Activated CD4-positive, alpha-beta T cell treated with anti-CD3 and anti-CD28 coated beads, Interleukin-2, amount 10 ng/mL, durations not matched to agents 7 days and 5 days (primary cell): ENCODE measurements at regions not wholly inside any gene's neighbourhood (a gene's known extent, or its start where the extent isn't known, plus 50 kb on each side); places are given as distances from the start of the nearest gene placed in this dataset.

Experiments
- CTCF ChIA-PET: fragments of 350-600 bp; sonication (Branson Sonifier 250); formaldehyde crosslinking; loops from one replicate; lab custom pipeline; 2021; ENCODE audit warnings: antibody characterized with exemption; lab: Charles Lee
- POLR2A ChIA-PET: fragments of 350-600 bp; sonication (Branson Sonifier 250); formaldehyde crosslinking; loops from one replicate; lab custom pipeline; 2021; ENCODE audit warnings: antibody characterized with exemption; lab: Charles Lee
- DNase-seq: peaks from one replicate; pipeline ENCODE4 v3.0.0-alpha.2; 2020
- H3K27ac Mint-ChIP-seq: one replicate; pipeline ENCODE4 v1.8.0; 2021; ENCODE audit warnings: mild to moderate bottlenecking, moderate library complexity, mixed read lengths
- H3K27me3 Mint-ChIP-seq: one replicate; pipeline ENCODE4 v1.8.0; 2021; ENCODE audit warnings: mixed read lengths
- H3K36me3 Mint-ChIP-seq: one replicate; pipeline ENCODE4 v1.8.0; 2021; ENCODE audit warnings: low read depth, mixed read lengths
- H3K4me1 Mint-ChIP-seq: one replicate; pipeline ENCODE4 v1.8.0; 2021; ENCODE audit warnings: mixed read lengths
- H3K4me3 Mint-ChIP-seq: one replicate; pipeline ENCODE4 v1.8.0; 2021; ENCODE audit warnings: mild to moderate bottlenecking, moderate library complexity, mixed read lengths
- H3K9me3 Mint-ChIP-seq: one replicate; pipeline ENCODE4 v1.8.0; 2021; ENCODE audit warnings: mixed read lengths

- Mint-ChIP-seq H3K4me1 (no peaks in the 10 kb centered on the region), H3K4me3 (no peak overlapping the region), H3K27ac (no peak overlapping the region), H3K27me3 (no peaks in the 10 kb centered on the region), H3K9me3 (no peaks in the 10 kb centered on the region), H3K36me3 (no peaks in the 10 kb centered on the region)
- no peak for DNase-seq
- CTCF ChIA-PET, result no interaction called here
- POLR2A ChIA-PET, result no interaction called here
Observed at GRCh38 chr1:87563211-87563610, 234.5 kb downstream of the LMO4 start.

- H3K36me3 Mint-ChIP-seq, result no peaks in the 10 kb centered on the region
- ChIA-PET POLR2A (no interaction called here), CTCF (no interaction called here)
- no peak overlapping the region for H3K4me3 Mint-ChIP-seq
- no peaks in the 10 kb centered on the region for H3K9me3 Mint-ChIP-seq
- H3K27me3 Mint-ChIP-seq, result no peaks in the 10 kb centered on the region
- no peak for DNase-seq
- no peak overlapping the region for H3K27ac Mint-ChIP-seq
- no peaks in the 10 kb centered on the region for H3K4me1 Mint-ChIP-seq
Observed at GRCh38 chr1:87565861-87566260, 237.2 kb downstream of the LMO4 start.

GRCh38 chr1:87568005-87568404 is 239.3 kb downstream of the LMO4 start:
- Mint-ChIP-seq H3K9me3 (no peaks in the 10 kb centered on the region), H3K4me3 (no peak overlapping the region), H3K36me3 (no peaks in the 10 kb centered on the region), H3K27me3 (no peaks in the 10 kb centered on the region), H3K27ac (no peak overlapping the region), H3K4me1 (no peaks in the 10 kb centered on the region)
- CTCF ChIA-PET, result no interaction called here
- POLR2A ChIA-PET, result no interaction called here
- DNase-seq, result no peak

GRCh38 chr1:87568911-87569310 is 240.2 kb downstream of the LMO4 start:
- Mint-ChIP-seq H3K27me3 (no peaks in the 10 kb centered on the region), H3K27ac (no peak overlapping the region), H3K4me1 (no peaks in the 10 kb centered on the region), H3K36me3 (no peaks in the 10 kb centered on the region), H3K4me3 (no peak overlapping the region), H3K9me3 (no peaks in the 10 kb centered on the region)
- no peak for DNase-seq
- ChIA-PET CTCF (no interaction called here), POLR2A (no interaction called here)

- H3K9me3 Mint-ChIP-seq, result no peaks in the 10 kb centered on the region
Observed at GRCh38 chr1:87572008-87572407, 243.3 kb downstream of the LMO4 start.

GRCh38 chr1:87572891-87573290 is 244.2 kb downstream of the LMO4 start:
- Mint-ChIP-seq H3K27me3 (no peaks in the 10 kb centered on the region), H3K4me3 (no peak overlapping the region), H3K4me1 (no peaks in the 10 kb centered on the region), H3K27ac (no peak overlapping the region), H3K9me3 (no peaks in the 10 kb centered on the region), H3K36me3 (no peaks in the 10 kb centered on the region)
- CTCF ChIA-PET, result no interaction called here
- POLR2A ChIA-PET, result no interaction called here
- DNase-seq, result no peak

More at GRCh38 chr1:87572008-87572407, 243.3 kb downstream of the LMO4 start:
- H3K4me3 Mint-ChIP-seq, result no peak overlapping the region
- DNase-seq, result no peak
- POLR2A ChIA-PET, result no interaction called here
- CTCF ChIA-PET, result no interaction called here
- no peaks in the 10 kb centered on the region for H3K4me1 Mint-ChIP-seq
- no peaks in the 10 kb centered on the region for H3K36me3 Mint-ChIP-seq
- H3K27ac Mint-ChIP-seq, result no peak overlapping the region
- H3K27me3 Mint-ChIP-seq, result no peaks in the 10 kb centered on the region

GRCh38 chr1:87575528-87575927 is 246.8 kb downstream of the LMO4 start:
- ChIA-PET CTCF (interaction anchor here (0.5 kb wide), 1 partner anchor 613 kb away, joined by 3 read pairs; no protein-coding TSS in a partner anchor), POLR2A (no interaction called here)
- Mint-ChIP-seq H3K27me3 (no peaks in the 10 kb centered on the region), H3K9me3 (no peaks in the 10 kb centered on the region), H3K36me3 (no peaks in the 10 kb centered on the region), H3K4me3 (no peak overlapping the region), H3K4me1 (no peaks in the 10 kb centered on the region), H3K27ac (no peak overlapping the region)
- no peak for DNase-seq

- DNase-seq, result no peak
- Mint-ChIP-seq H3K4me3 (no peak overlapping the region), H3K4me1 (no peaks in the 10 kb centered on the region), H3K27ac (no peak overlapping the region), H3K36me3 (no peaks in the 10 kb centered on the region), H3K27me3 (no peaks in the 10 kb centered on the region), H3K9me3 (no peaks in the 10 kb centered on the region)
- ChIA-PET POLR2A (no interaction called here), CTCF (no interaction called here)
Observed at GRCh38 chr1:87578464-87578863, 249.8 kb downstream of the LMO4 start.

GRCh38 chr1:87583459-87583858 is 254.8 kb downstream of the LMO4 start:
- peaks cover 2% of the 10 kb centered on the region for H3K27me3 Mint-ChIP-seq
- no peak overlapping the region for H3K27ac Mint-ChIP-seq
- POLR2A ChIA-PET, result no interaction called here
- CTCF ChIA-PET, result no interaction called here
- no peak overlapping the region for H3K4me3 Mint-ChIP-seq
- no peak for DNase-seq
- no peaks in the 10 kb centered on the region for H3K9me3 Mint-ChIP-seq
- no peaks in the 10 kb centered on the region for H3K36me3 Mint-ChIP-seq
- no peaks in the 10 kb centered on the region for H3K4me1 Mint-ChIP-seq

- Mint-ChIP-seq H3K9me3 (no peaks in the 10 kb centered on the region), H3K4me1 (no peaks in the 10 kb centered on the region), H3K4me3 (no peak overlapping the region), H3K36me3 (no peaks in the 10 kb centered on the region), H3K27me3 (peaks cover 2% of the 10 kb centered on the region), H3K27ac (no peak overlapping the region)
- POLR2A ChIA-PET, result no interaction called here
- CTCF ChIA-PET, result no interaction called here
- no peak for DNase-seq
Observed at GRCh38 chr1:87584586-87584985, 255.9 kb downstream of the LMO4 start.

- ChIA-PET POLR2A (no interaction called here), CTCF (no interaction called here)
- Mint-ChIP-seq H3K27ac (no peak overlapping the region), H3K36me3 (no peaks in the 10 kb centered on the region), H3K9me3 (no peaks in the 10 kb centered on the region), H3K27me3 (peaks cover 2% of the 10 kb centered on the region), H3K4me3 (no peak overlapping the region), H3K4me1 (no peaks in the 10 kb centered on the region)
- DNase-seq, result no peak
Observed at GRCh38 chr1:87586501-87586900, 257.8 kb downstream of the LMO4 start.

- no peak overlapping the region for H3K4me3 Mint-ChIP-seq
- POLR2A ChIA-PET, result no interaction called here
- H3K27me3 Mint-ChIP-seq, result peaks cover 2% of the 10 kb centered on the region
- no peak for DNase-seq
- no peak overlapping the region for H3K27ac Mint-ChIP-seq
- H3K9me3 Mint-ChIP-seq, result no peaks in the 10 kb centered on the region
- CTCF ChIA-PET, result no interaction called here
- no peaks in the 10 kb centered on the region for H3K36me3 Mint-ChIP-seq
- no peaks in the 10 kb centered on the region for H3K4me1 Mint-ChIP-seq
Observed at GRCh38 chr1:87588495-87588894, 259.8 kb downstream of the LMO4 start.

GRCh38 chr1:87591492-87591891 is 262.8 kb downstream of the LMO4 start:
- no peaks in the 10 kb centered on the region for H3K27me3 Mint-ChIP-seq
- no peak overlapping the region for H3K4me3 Mint-ChIP-seq
- no peak overlapping the region for H3K27ac Mint-ChIP-seq
- ChIA-PET CTCF (interaction anchor here (0.6 kb wide), 1 partner anchor 123 kb away, joined by 4 read pairs; no protein-coding TSS in a partner anchor), POLR2A (no interaction called here)
- no peaks in the 10 kb centered on the region for H3K9me3 Mint-ChIP-seq
- no peaks in the 10 kb centered on the region for H3K36me3 Mint-ChIP-seq
- H3K4me1 Mint-ChIP-seq, result no peaks in the 10 kb centered on the region
- no peak for DNase-seq

GRCh38 chr1:87592156-87592555 is 263.5 kb downstream of the LMO4 start:
- Mint-ChIP-seq H3K27ac (no peak overlapping the region), H3K4me3 (no peak overlapping the region), H3K9me3 (no peaks in the 10 kb centered on the region), H3K36me3 (no peaks in the 10 kb centered on the region), H3K4me1 (no peaks in the 10 kb centered on the region), H3K27me3 (no peaks in the 10 kb centered on the region)
- DNase-seq, result no peak
- ChIA-PET CTCF (no interaction called here), POLR2A (no interaction called here)
